Breast epithelium (tissue), 4 donors: ENCODE measurements at regions not wholly inside any gene's neighbourhood (a gene's known extent, or its start where the extent isn't known, plus 50 kb on each side); places are given as distances from the start of the nearest gene placed in this dataset.

Experiments
- DNase-seq, 2 donors: peaks; one replicate each; pipeline ENCODE4 v3.0.0-alpha.2; 2019; ENCODE audit warnings: low spot score in 2 of 2
- H3K27ac ChIP-seq, 2 donors: fragments of 200-600 bp; sonication (generic) in 1 of 2; one replicate each; pipeline ENCODE4 v1.5.1; 2016 to 2019; ENCODE audit warnings: mild to moderate bottlenecking in 1 of 2
- H3K27me3 ChIP-seq, 2 donors: fragments of 200-600 bp; sonication (generic) in 1 of 2; one replicate each; pipeline versions ENCODE4 v1.5.1 to v1.6.0; 2017 to 2019; ENCODE audit warnings: control low read depth in 1 of 2, mild to moderate bottlenecking in 1 of 2
- H3K36me3 ChIP-seq: fragments of 200-600 bp; one replicate; pipeline ENCODE4 v1.5.1; 2019
- H3K4me1 ChIP-seq, 2 donors: fragments of 200-600 bp; sonication (generic); one replicate each; pipeline ENCODE4 v1.5.1; 2016 to 2019; ENCODE audit warnings: control low read depth in 1 of 2
- H3K4me3 ChIP-seq, 3 donors: fragments of 200-600 bp; sonication (generic); 1 replicate in 2 of 3; 2 replicates in 1 of 3; pipeline ENCODE4 v1.5.1; 2016 to 2019; ENCODE audit warnings: mild to moderate bottlenecking in 3 of 3, moderate library complexity in 2 of 3
- H3K9me3 ChIP-seq, 2 donors: fragments of 200-600 bp; sonication (generic) in 1 of 2; one replicate each; pipeline ENCODE4 v1.5.1; 2016 to 2019; ENCODE audit warnings: control low read depth in 1 of 2
- POLR2A ChIP-seq: fragments of 450-650 bp; IDR thresholded peaks from one replicate; pipeline ENCODE4 v1.6.1; 2016; ENCODE audit warnings: antibody characterized with exemption, mild to moderate bottlenecking, moderate library complexity
- POLR2AphosphoS5 ChIP-seq, 3 donors: sonication (generic); formaldehyde crosslinking; IDR thresholded peaks; one replicate each; pipeline ENCODE4 v1.6.1; 2017; ENCODE audit warnings: antibody characterized with exemption in 3 of 3
- intact Hi-C: fragments of 100-400 bp; cut with DNase I; formaldehyde crosslinking; loops from one replicate; pipeline ENCODE4 v1.15.1; 2023; ENCODE audit warnings: low total_unique reads
- TF ChIP-seq, protein P1 (sequence below), 3 donors: fragments of 450-650 bp; IDR thresholded peaks; one replicate each; pipeline ENCODE4 v1.5.1; 2016 to 2017; ENCODE audit warnings: antibody characterized with exemption in 3 of 3, mild to moderate bottlenecking in 3 of 3, moderate library complexity in 3 of 3

DNA sequence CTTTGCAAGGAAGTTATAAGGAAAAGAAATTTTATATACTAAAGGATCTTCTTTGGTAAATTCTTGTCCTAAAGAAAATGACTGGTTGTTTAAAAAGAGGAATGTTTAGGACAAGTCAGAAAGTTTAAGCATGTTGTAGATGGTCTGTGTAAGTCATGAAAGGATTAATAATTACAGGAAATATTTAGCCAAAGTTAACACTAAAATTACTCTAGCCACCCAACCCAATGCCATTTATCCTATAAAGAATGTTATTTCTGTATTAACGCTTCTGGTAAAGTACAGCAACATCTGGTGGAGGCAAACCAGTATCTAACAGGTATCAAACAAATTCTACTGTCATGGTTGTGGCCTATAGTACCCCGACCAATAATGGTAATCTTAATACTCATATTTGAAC is 546.9 kb upstream of the PKDCC start:
- no peaks in the 10 kb centered on the region for H3K36me3 ChIP-seq
- intact Hi-C loops, result no loop called here
- H3K4me1 ChIP-seq, result no peaks in the 10 kb centered on the region
- no peak for TF ChIP-seq POLR2A
- no peak for TF ChIP-seq POLR2AphosphoS5 (IDR thresholded peaks at IDR 0.05)
- TF ChIP-seq, protein P1, sequence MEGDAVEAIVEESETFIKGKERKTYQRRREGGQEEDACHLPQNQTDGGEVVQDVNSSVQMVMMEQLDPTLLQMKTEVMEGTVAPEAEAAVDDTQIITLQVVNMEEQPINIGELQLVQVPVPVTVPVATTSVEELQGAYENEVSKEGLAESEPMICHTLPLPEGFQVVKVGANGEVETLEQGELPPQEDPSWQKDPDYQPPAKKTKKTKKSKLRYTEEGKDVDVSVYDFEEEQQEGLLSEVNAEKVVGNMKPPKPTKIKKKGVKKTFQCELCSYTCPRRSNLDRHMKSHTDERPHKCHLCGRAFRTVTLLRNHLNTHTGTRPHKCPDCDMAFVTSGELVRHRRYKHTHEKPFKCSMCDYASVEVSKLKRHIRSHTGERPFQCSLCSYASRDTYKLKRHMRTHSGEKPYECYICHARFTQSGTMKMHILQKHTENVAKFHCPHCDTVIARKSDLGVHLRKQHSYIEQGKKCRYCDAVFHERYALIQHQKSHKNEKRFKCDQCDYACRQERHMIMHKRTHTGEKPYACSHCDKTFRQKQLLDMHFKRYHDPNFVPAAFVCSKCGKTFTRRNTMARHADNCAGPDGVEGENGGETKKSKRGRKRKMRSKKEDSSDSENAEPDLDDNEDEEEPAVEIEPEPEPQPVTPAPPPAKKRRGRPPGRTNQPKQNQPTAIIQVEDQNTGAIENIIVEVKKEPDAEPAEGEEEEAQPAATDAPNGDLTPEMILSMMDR (IDR thresholded peaks at IDR 0.05), result no peak
- H3K4me3 ChIP-seq, result no peak overlapping the region
- H3K27me3 ChIP-seq, result no peaks in the 10 kb centered on the region
- peaks cover 24 to 59% of the 10 kb centered on the region in 2 donors for H3K9me3 ChIP-seq
- DNase-seq, result no peak
- no peak overlapping the region for H3K27ac ChIP-seq

DNA sequence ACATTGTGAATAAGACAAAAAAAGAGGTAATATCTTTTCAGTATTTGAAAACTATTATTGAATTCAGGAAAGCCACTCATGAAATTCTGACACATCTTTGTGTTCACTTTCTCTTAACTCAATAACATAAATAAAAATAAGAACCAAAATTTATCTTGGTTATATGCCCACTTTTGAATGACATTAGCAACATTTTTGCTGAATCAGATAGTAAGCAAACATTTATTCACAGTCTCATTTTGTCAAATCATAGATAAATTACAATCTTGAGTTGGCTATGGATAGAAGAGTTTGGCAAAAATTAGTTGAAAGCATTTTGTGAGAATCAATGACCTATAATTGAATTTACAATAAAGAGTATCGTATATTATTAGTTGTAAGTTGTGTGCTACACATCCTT is 545.1 kb upstream of the PKDCC start:
- no peaks in the 10 kb centered on the region for H3K27me3 ChIP-seq

DNA sequence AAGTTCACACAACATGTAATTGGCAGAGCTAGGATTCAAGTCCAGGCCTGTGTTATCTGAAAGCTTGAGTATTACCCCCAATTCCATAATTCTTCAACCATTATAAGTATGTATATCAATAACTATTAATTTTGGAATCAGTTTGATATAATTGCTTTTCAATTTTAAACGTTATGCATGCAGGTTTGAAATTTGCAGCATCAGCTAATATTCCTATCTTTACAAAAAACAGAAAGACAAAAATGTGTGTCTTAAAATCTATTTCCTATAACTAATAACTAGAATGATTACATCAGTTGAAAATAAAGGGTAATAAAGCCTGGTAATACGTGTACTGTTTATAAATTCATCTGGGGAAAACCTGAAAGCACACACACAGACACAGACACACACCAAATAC is 543.3 kb upstream of the PKDCC start:
- no peak overlapping the region for H3K4me3 ChIP-seq
- H3K27me3 ChIP-seq, result no peaks in the 10 kb centered on the region
- no peaks in the 10 kb centered on the region for H3K4me1 ChIP-seq
- no peaks in the 10 kb centered on the region for H3K36me3 ChIP-seq
- TF ChIP-seq POLR2AphosphoS5 (IDR thresholded peaks at IDR 0.05) (no peak), POLR2A (no peak)
- TF ChIP-seq, protein P1 (IDR thresholded peaks at IDR 0.05), result no peak
- H3K9me3 ChIP-seq, result peaks cover 0 to 27% of the 10 kb centered on the region in 2 donors
- DNase-seq, result no peak
- intact Hi-C loops, result no loop called here
- no peak overlapping the region for H3K27ac ChIP-seq

More for the DNA sequence above, 545.1 kb upstream of the PKDCC start:
- intact Hi-C loops, result no loop called here
- no peak for DNase-seq
- Histone ChIP-seq H3K36me3 (no peaks in the 10 kb centered on the region), H3K9me3 (peaks cover 7 to 42% of the 10 kb centered on the region in 2 donors), H3K4me1 (no peaks in the 10 kb centered on the region), H3K4me3 (no peak overlapping the region), H3K27ac (no peak overlapping the region)
- no peak for TF ChIP-seq POLR2AphosphoS5 (IDR thresholded peaks at IDR 0.05)
- no peak for TF ChIP-seq POLR2A
- TF ChIP-seq, protein P1 (IDR thresholded peaks at IDR 0.05), result no peak

DNA sequence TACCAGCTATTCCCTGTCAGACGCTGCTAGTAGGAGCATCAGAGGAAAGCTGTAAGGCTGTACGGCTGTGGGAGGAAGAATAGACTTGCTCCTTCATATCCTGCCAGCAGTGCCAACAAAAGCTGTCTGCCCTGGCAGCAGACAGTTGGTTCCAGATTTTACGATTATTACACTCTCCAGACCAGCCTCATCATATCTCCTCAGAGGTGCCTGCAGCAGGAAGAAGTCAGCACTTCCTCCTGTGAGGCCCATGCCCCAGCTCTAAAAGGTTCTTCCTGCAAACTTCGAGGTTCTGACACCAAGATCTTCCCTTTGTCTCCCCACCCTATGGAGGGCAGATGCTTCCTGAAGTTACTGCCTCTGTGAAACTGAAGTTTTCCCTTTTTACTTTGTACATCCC is 537.7 kb upstream of the PKDCC start:
- no peak overlapping the region for H3K27ac ChIP-seq
- H3K36me3 ChIP-seq, result no peaks in the 10 kb centered on the region
- TF ChIP-seq POLR2A (no peak), POLR2AphosphoS5 (IDR thresholded peaks at IDR 0.05) (no peak)
- TF ChIP-seq, protein P1 (IDR thresholded peaks at IDR 0.05), result no peak
- intact Hi-C loops, result no loop called here
- H3K9me3 ChIP-seq, result no peaks in the 10 kb centered on the region
- no peak overlapping the region for H3K4me3 ChIP-seq
- no peaks in the 10 kb centered on the region for H3K27me3 ChIP-seq
- no peak for DNase-seq
- H3K4me1 ChIP-seq, result no peaks in the 10 kb centered on the region

DNA sequence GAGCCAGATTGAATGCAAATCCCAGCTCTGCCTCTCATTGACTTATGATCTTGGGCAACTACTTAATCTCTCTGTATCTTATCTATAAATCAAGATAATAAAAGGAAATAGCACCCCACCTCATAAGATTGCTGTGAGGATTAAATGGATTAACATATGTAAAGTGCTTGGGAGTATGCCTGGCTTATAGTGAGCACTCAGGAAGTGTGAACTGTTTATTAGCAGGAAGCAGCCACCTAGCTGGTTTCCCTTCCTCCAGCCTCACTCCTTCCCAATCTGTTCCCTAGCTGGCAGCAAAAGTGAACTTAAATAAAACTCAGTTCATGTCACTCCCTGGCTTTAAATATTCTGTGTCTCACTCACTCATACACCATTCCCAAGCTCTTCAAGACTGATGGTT is 526.6 kb upstream of the PKDCC start:
- H3K36me3 ChIP-seq, result no peaks in the 10 kb centered on the region
- TF ChIP-seq, protein P1 (IDR thresholded peaks at IDR 0.05), result no peak
- no peak for TF ChIP-seq POLR2AphosphoS5 (IDR thresholded peaks at IDR 0.05)
- TF ChIP-seq POLR2A, result no peak
- no peaks in the 10 kb centered on the region for H3K27me3 ChIP-seq
- no peaks in the 10 kb centered on the region for H3K9me3 ChIP-seq
- no peak for DNase-seq
- intact Hi-C loops, result no loop called here
- no peak overlapping the region for H3K27ac ChIP-seq
- no peak overlapping the region for H3K4me3 ChIP-seq
- no peaks in the 10 kb centered on the region for H3K4me1 ChIP-seq
